SK-N-SH (cell line): ENCODE measurements at regions not wholly inside any gene's neighbourhood (a gene's known extent, or its start where the extent isn't known, plus 50 kb on each side); places are given as distances from the start of the nearest gene placed in this dataset.

ENCODE experiments used
- CTCF ChIA-PET: fragments of 300-600, 350-600 bp; formaldehyde crosslinking; extraction: SDS; loops from one replicate; lab custom pipeline; 2021; lab: Yijun Ruan, JAX
- POLR2A ChIA-PET: fragments of 350-600 bp; sonication (Branson Sonifier 250); formaldehyde crosslinking; extraction: SDS; loops from one replicate; lab custom pipeline; 2020; ENCODE audit warnings: antibody characterized with exemption, inconsistent platforms; lab: Yijun Ruan, JAX
- DNase-seq: peaks from one replicate; pipeline ENCODE4 v3.0.0; 2012
- H2AFZ ChIP-seq: fragments of 200-600 bp; sonication (generic); 2 replicates; pipeline ENCODE4 v1.8.1; 2016; ENCODE audit warnings: antibody characterized with exemption, mild to moderate bottlenecking, low read depth
- H3F3A ChIP-seq: fragments of 200-600 bp; sonication (generic); replicated peaks from 2 replicates; pipeline ENCODE3; 2016; ENCODE audit warnings: antibody characterized with exemption, mild to moderate bottlenecking; ENCODE audit not compliant: insufficient read depth
- H3K27ac ChIP-seq, 2 experiments: fragments of 200-500 bp in 1 of 2; fragments of 200-600 bp in 1 of 2; sonication (Bioruptor generic) in 1 of 2; sonication (generic), shearing (Covaris generic) in 1 of 2; 2 replicates each; pipeline versions ENCODE4 v1.5.1 to v1.6.1; 2014 to 2016; ENCODE audit warnings: low read depth in 2 of 2, inconsistent platforms in 1 of 2, low read length in 1 of 2, mild to moderate bottlenecking in 1 of 2, mixed read lengths in 1 of 2
- H3K27me3 ChIP-seq: fragments of 200-600 bp; sonication (generic), shearing (Covaris generic); 2 replicates; pipeline ENCODE4 v1.6.1; 2016; ENCODE audit warnings: mixed run types; ENCODE audit not compliant: insufficient read depth
- H3K36me3 ChIP-seq, 2 experiments: fragments of 200-500 bp in 1 of 2; fragments of 200-600 bp in 1 of 2; sonication (Bioruptor generic) in 1 of 2; sonication (generic) in 1 of 2; replicated peaks in 1 of 2; 2 replicates each; pipeline versions ENCODE3 to v1.5.1; 2014 to 2016; ENCODE audit warnings: low read length in 1 of 2, mild to moderate bottlenecking in 1 of 2; ENCODE audit not compliant: insufficient read depth in 2 of 2, control insufficient read depth in 1 of 2
- H3K4me1 ChIP-seq, 2 experiments: fragments of 200-500 bp in 1 of 2; fragments of 200-600 bp in 1 of 2; sonication (Bioruptor generic) in 1 of 2; sonication (generic), shearing (Covaris generic) in 1 of 2; 2 replicates each; pipeline versions ENCODE4 v1.5.1 to v1.6.1; 2014 to 2016; ENCODE audit warnings: low read depth in 1 of 2, low read length in 1 of 2, mixed run types in 1 of 2; ENCODE audit not compliant: insufficient read depth in 2 of 2, control insufficient read depth in 1 of 2
- H3K4me2 ChIP-seq: fragments of 200-600 bp; sonication (generic), shearing (Covaris generic); 2 replicates; pipeline ENCODE4 v1.6.1; 2017; ENCODE audit warnings: mixed run types
- H3K4me3 ChIP-seq, 2 experiments: fragments of 200-500 bp in 1 of 2; fragments of 200-600 bp in 1 of 2; sonication (Bioruptor generic) in 1 of 2; sonication (generic), shearing (Covaris generic) in 1 of 2; 2 replicates each; pipeline versions ENCODE4 v1.5.1 to v1.8.1; 2014 to 2016; ENCODE audit warnings: low read depth in 2 of 2, inconsistent platforms in 1 of 2, low read length in 1 of 2, mild to moderate bottlenecking in 1 of 2, mixed read lengths in 1 of 2, moderate library complexity in 1 of 2
- H3K79me2 ChIP-seq: fragments of 200-600 bp; sonication (generic); 2 replicates; pipeline ENCODE4 v1.8.1; 2017; ENCODE audit warnings: mild to moderate bottlenecking; ENCODE audit not compliant: insufficient read depth
- H3K9ac ChIP-seq: fragments of 200-600 bp; sonication (generic); 2 replicates; pipeline ENCODE4 v1.6.1; 2017; ENCODE audit warnings: mixed run types
- H3K9me2 ChIP-seq: fragments of 200-600 bp; sonication (generic); 2 replicates; pipeline ENCODE4 v1.6.1; 2017; ENCODE audit warnings: mixed run types
- H3K9me3 ChIP-seq: fragments of 200-600 bp; sonication (generic); 2 replicates; pipeline ENCODE4 v1.6.1; 2017; ENCODE audit warnings: mixed run types, mild to moderate bottlenecking, moderate library complexity
- H4K20me1 ChIP-seq: fragments of 200-600 bp; sonication (generic); 2 replicates; pipeline ENCODE4 v1.6.1; 2017; ENCODE audit warnings: mild to moderate bottlenecking, mixed run types; ENCODE audit not compliant: insufficient read depth
- CHD2 ChIP-seq: fragments of 150-350 bp; IDR thresholded peaks from 2 replicates; pipeline ENCODE4 v1.6.1; 2018; ENCODE audit warnings: low read length; ENCODE audit not compliant: partially characterized antibody
- CTCF ChIP-seq: fragments of 200-600 bp; sonication (generic); IDR thresholded peaks from 2 replicates; pipeline ENCODE4 v1.6.1; 2017; ENCODE audit warnings: antibody characterized with exemption, mild to moderate bottlenecking, moderate library complexity
- FOXM1 ChIP-seq: IDR thresholded peaks from 2 replicates; pipeline ENCODE4 v1.4.0; 2012; ENCODE audit warnings: low read depth, mild to moderate bottlenecking
- GABPA ChIP-seq: IDR thresholded peaks from 2 replicates; pipeline ENCODE4 v1.4.0; 2012; ENCODE audit warnings: low read depth, mild to moderate bottlenecking
- NRF1 ChIP-seq: IDR thresholded peaks from 2 replicates; pipeline ENCODE4 v1.6.1; 2012; ENCODE audit warnings: low read depth, mild to moderate bottlenecking, low read length
- RCOR1 ChIP-seq: fragments of 150-350 bp; IDR thresholded peaks from 2 replicates; pipeline ENCODE4 v1.6.1; 2017; ENCODE audit warnings: antibody characterized with exemption, low read length
- USF2 ChIP-seq: fragments of 150-350 bp; IDR thresholded peaks from 2 replicates; pipeline ENCODE4 v1.6.1; 2017; ENCODE audit warnings: antibody characterized with exemption, low read length, low read depth, borderline replicate concordance
- ZBTB33 ChIP-seq: IDR thresholded peaks from 2 replicates; pipeline ENCODE4 v1.4.0; 2012; ENCODE audit warnings: low read depth, borderline replicate concordance
- WGBS: methylation state at CpG from one replicate; pipeline ENCODE4 v1.1.6; 2017; ENCODE audit warnings: low lambda C conversion rate; 5-methylcytosine and 5-hydroxymethylcytosine counted together

- TF ChIP-seq USF2 = no peak
- TF ChIP-seq RCOR1 = no peak
- no peak for TF ChIP-seq GABPA
- no peak for TF ChIP-seq CHD2
- no peak for TF ChIP-seq CTCF
Observed at GRCh38 chr10:85445702-85446101, 920.9 kb downstream of the GRID1 start (continued).

- WGBS = 15% methylated on average over 2 of the region's 2 CpGs
- H3F3A ChIP-seq = no peaks in the 10 kb centered on the region
- H3K9me2 ChIP-seq = no peaks in the 10 kb centered on the region
- no peak overlapping the region for H2AFZ ChIP-seq
- no peaks in the 10 kb centered on the region for H3K27me3 ChIP-seq
- no peak for DNase-seq
- no peak overlapping the region for H3K4me2 ChIP-seq
- H4K20me1 ChIP-seq = no peaks in the 10 kb centered on the region
- no peaks in the 10 kb centered on the region for H3K9me3 ChIP-seq
- no peaks in the 10 kb centered on the region for H3K4me1 ChIP-seq
- H3K79me2 ChIP-seq = no peaks in the 10 kb centered on the region
- no peak overlapping the region for H3K4me3 ChIP-seq
- CTCF ChIA-PET = no interaction called here
- no peak overlapping the region for H3K9ac ChIP-seq
- no peak overlapping the region for H3K27ac ChIP-seq
- POLR2A ChIA-PET = no interaction called here
- no peak for TF ChIP-seq FOXM1
- TF ChIP-seq, all 33 proteins: peak for 0
- H3K36me3 ChIP-seq = no peaks in the 10 kb centered on the region
Observed at GRCh38 chr10:85446827-85447226, 919.8 kb downstream of the GRID1 start.

- Histone ChIP-seq H3K4me3 (no peak overlapping the region), H3K27me3 (no peaks in the 10 kb centered on the region), H3K4me1 (no peaks in the 10 kb centered on the region), H3K36me3 (no peaks in the 10 kb centered on the region), H3K27ac (no peak overlapping the region), H3K79me2 (no peaks in the 10 kb centered on the region), H4K20me1 (no peaks in the 10 kb centered on the region)
- WGBS = 0% methylated on average over 1 of the region's 1 CpG
- POLR2A ChIA-PET = no interaction called here
- TF ChIP-seq NRF1 (no peak), ZBTB33 (no peak)
- TF ChIP-seq, all 33 proteins: peak for 0
- Histone ChIP-seq H3K9ac (no peak overlapping the region), H3K9me3 (no peaks in the 10 kb centered on the region), H3K9me2 (no peaks in the 10 kb centered on the region), H3K4me2 (no peak overlapping the region), H3F3A (no peaks in the 10 kb centered on the region), H2AFZ (no peak overlapping the region)
- CTCF ChIA-PET = no interaction called here
- no peak for DNase-seq
Observed at GRCh38 chr10:85447690-85448089, 918.9 kb downstream of the GRID1 start.
